IMR-90 (cell line): ENCODE measurements at regions not wholly inside any gene's neighbourhood (a gene's known extent, or its start where the extent isn't known, plus 50 kb on each side); places are given as distances from the start of the nearest gene placed in this dataset.

ENCODE experiments used
- ATAC-seq: fragments of 200-7000 bp; cut with Tn5 transposase; 2 replicates; pipeline ENCODE4 v1.9.1; 2020; ENCODE audit warnings: low read depth, mild to moderate bottlenecking, moderate library complexity
- BruUV-seq: library from RNA; stranded (reverse); fragments of 400-500 nt; replicated peaks from 2 replicates; lab custom pipeline; 2021; lab: Mats Ljungman, UMichigan
- CTCF ChIA-PET: fragments of 300-600 bp; formaldehyde crosslinking; extraction: SDS; loops from one replicate; lab custom pipeline; 2021; ENCODE audit warnings: antibody characterized with exemption; lab: Yijun Ruan, JAX
- POLR2A ChIA-PET: fragments of 300-600 bp; sonication (Branson Sonifier 250); formaldehyde crosslinking; loops from one replicate; lab custom pipeline; 2022; ENCODE audit warnings: antibody characterized with exemption; ENCODE audit not compliant: unreplicated experiment; lab: Charles Lee
- DNase-seq: peaks from one replicate; pipeline ENCODE4 v3.0.0; 2013
- H2AFZ ChIP-seq: replicated peaks from 2 replicates; pipeline ENCODE3; 2013; ENCODE audit warnings: low read length, mild to moderate bottlenecking; ENCODE audit not compliant: poor library complexity
- H2AK5ac ChIP-seq: 2 replicates; pipeline ENCODE4 v1.6.1; 2013; ENCODE audit warnings: low read depth, low read length, inconsistent platforms
- H2AK9ac ChIP-seq: replicated peaks from 2 replicates; pipeline ENCODE3; 2013; ENCODE audit warnings: mild to moderate bottlenecking, low read depth, low read length, moderate library complexity; ENCODE audit not compliant: poor library complexity
- H2BK120ac ChIP-seq: 2 replicates; pipeline ENCODE4 v1.6.1; 2013; ENCODE audit warnings: low read depth, low read length, inconsistent platforms
- H2BK15ac ChIP-seq: 3 replicates; pipeline ENCODE4 v1.6.1; 2013; ENCODE audit warnings: low read depth, low read length, inconsistent platforms
- H2BK20ac ChIP-seq: 2 replicates; pipeline ENCODE4 v1.6.1; 2013; ENCODE audit warnings: low read depth, mild to moderate bottlenecking, inconsistent platforms, low read length, moderate library complexity
- H2BK5ac ChIP-seq: 2 replicates; pipeline ENCODE4 v1.6.1; 2013; ENCODE audit warnings: mild to moderate bottlenecking, low read depth, low read length, inconsistent platforms; ENCODE audit not compliant: poor library complexity, severe bottlenecking
- H3K14ac ChIP-seq: replicated peaks from 2 replicates; pipeline ENCODE4 v1.6.1; 2013; ENCODE audit warnings: low read depth, low read length, inconsistent platforms
- H3K18ac ChIP-seq: 2 replicates; pipeline ENCODE4 v1.6.1; 2013; ENCODE audit warnings: low read depth, low read length, control low read depth
- H3K23ac ChIP-seq: 2 replicates; pipeline ENCODE4 v1.6.1; 2013; ENCODE audit warnings: low read depth, low read length, inconsistent platforms
- H3K27ac ChIP-seq: 2 replicates; pipeline ENCODE4 v1.5.1; 2013; ENCODE audit warnings: mild to moderate bottlenecking, control low read depth, low read length; ENCODE audit not compliant: insufficient read depth
- H3K27me3 ChIP-seq: 2 replicates; pipeline ENCODE4 v1.6.1; 2013; ENCODE audit warnings: low read length; ENCODE audit not compliant: control insufficient read depth, insufficient read depth
- H3K36me3 ChIP-seq: 2 replicates; pipeline ENCODE4 v1.6.1; 2013; ENCODE audit warnings: low read length, mixed read lengths; ENCODE audit not compliant: control insufficient read depth, insufficient read depth
- H3K4ac ChIP-seq: 2 replicates; pipeline ENCODE4 v1.6.1; 2013; ENCODE audit warnings: low read depth, low read length, inconsistent platforms
- H3K4me1 ChIP-seq: 2 replicates; pipeline ENCODE4 v1.6.1; 2013; ENCODE audit warnings: low read length, mixed read lengths; ENCODE audit not compliant: control insufficient read depth, insufficient read depth
- H3K4me2 ChIP-seq: 2 replicates; pipeline ENCODE4 v1.6.1; 2013; ENCODE audit warnings: low read depth, mild to moderate bottlenecking, control low read depth, low read length, moderate library complexity
- H3K4me3 ChIP-seq: 2 replicates; pipeline ENCODE4 v1.5.1; 2013; ENCODE audit warnings: low read depth, mild to moderate bottlenecking, control low read depth, low read length, moderate library complexity; ENCODE audit not compliant: insufficient read depth
- H3K56ac ChIP-seq: 2 replicates; pipeline ENCODE4 v1.6.1; 2013; ENCODE audit warnings: low read length, inconsistent platforms; ENCODE audit not compliant: insufficient read depth; ENCODE audit errors: extremely low read depth
- H3K79me1 ChIP-seq, 2 experiments: 2 replicates each; pipeline ENCODE4 v1.6.1; 2013; ENCODE audit warnings: low read length in 2 of 2, inconsistent platforms in 1 of 2, low read depth in 1 of 2
- H3K9ac ChIP-seq: 2 replicates; pipeline ENCODE4 v1.6.1; 2013; ENCODE audit warnings: low read depth, low read length, control low read depth
- H3K9me1 ChIP-seq: 2 replicates; pipeline ENCODE4 v1.6.1; 2013; ENCODE audit warnings: low read length, inconsistent platforms; ENCODE audit not compliant: insufficient read depth
- H3K9me3 ChIP-seq: 2 replicates; pipeline ENCODE4 v1.6.1; 2013; ENCODE audit warnings: low read length; ENCODE audit not compliant: control insufficient read depth, insufficient read depth
- H4K20me1 ChIP-seq: 2 replicates; pipeline ENCODE4 v1.6.1; 2013; ENCODE audit warnings: low read length, inconsistent platforms; ENCODE audit not compliant: insufficient read depth
- H4K5ac ChIP-seq: 2 replicates; pipeline ENCODE4 v1.6.1; 2013; ENCODE audit warnings: mild to moderate bottlenecking, low read depth, low read length, control low read depth
- H4K8ac ChIP-seq, 2 experiments: 2 replicates each; pipeline ENCODE4 v1.6.1; 2013; ENCODE audit warnings: low read depth in 2 of 2, low read length in 2 of 2, control low read depth in 1 of 2, inconsistent platforms in 1 of 2
- H4K91ac ChIP-seq: 2 replicates; pipeline ENCODE4 v1.6.1; 2013; ENCODE audit warnings: low read depth, low read length, inconsistent platforms; ENCODE audit not compliant: insufficient read depth
- BHLHE40 ChIP-seq: fragments of 150-350 bp; IDR thresholded peaks from 2 replicates; pipeline ENCODE4 v1.6.1; 2016; ENCODE audit warnings: mild to moderate bottlenecking, low read depth, low read length
- CEBPB ChIP-seq: IDR thresholded peaks from 2 replicates; pipeline ENCODE4 v1.6.1; 2012; ENCODE audit warnings: low read depth, low read length, improper control_type of control experiment
- CHD1 ChIP-seq: IDR thresholded peaks from 2 replicates; pipeline ENCODE4 v1.6.1; 2012; ENCODE audit warnings: low read depth, low read length, improper control_type of control experiment
- ELK1 ChIP-seq: fragments of 150-350 bp; IDR thresholded peaks from 2 replicates; pipeline ENCODE4 v1.6.1; 2016; ENCODE audit warnings: low read depth, mild to moderate bottlenecking, low read length, moderate library complexity, borderline replicate concordance
- FOS ChIP-seq: fragments of 150-350 bp; IDR thresholded peaks from 2 replicates; pipeline ENCODE4 v1.6.1; 2016; ENCODE audit warnings: low read depth, low read length
- MAFK ChIP-seq: IDR thresholded peaks from 2 replicates; pipeline ENCODE4 v1.6.1; 2012; ENCODE audit warnings: low read depth, low read length, improper control_type of control experiment
- MAZ ChIP-seq: IDR thresholded peaks from 2 replicates; pipeline ENCODE4 v1.6.1; 2012; ENCODE audit warnings: low read depth, mild to moderate bottlenecking, low read length, improper control_type of control experiment, moderate library complexity, borderline replicate concordance
- MXI1 ChIP-seq: IDR thresholded peaks from 2 replicates; pipeline ENCODE4 v1.6.1; 2012; ENCODE audit warnings: low read depth, mild to moderate bottlenecking, low read length, moderate library complexity, borderline replicate concordance
- NFE2L2 ChIP-seq: fragments of 150-350 bp; IDR thresholded peaks from 2 replicates; pipeline ENCODE4 v1.6.1; 2016; ENCODE audit warnings: low read depth, mild to moderate bottlenecking, low read length
- POLR2A ChIP-seq: IDR thresholded peaks from 2 replicates; pipeline ENCODE4 v1.6.1; 2012; ENCODE audit warnings: mild to moderate bottlenecking, low read depth, low read length
- RAD21 ChIP-seq: IDR thresholded peaks from 2 replicates; pipeline ENCODE4 v1.6.1; 2012; ENCODE audit warnings: low read length, improper control_type of control experiment
- RCOR1 ChIP-seq: IDR thresholded peaks from 2 replicates; pipeline ENCODE4 v1.6.1; 2012; ENCODE audit warnings: mild to moderate bottlenecking, low read length, improper control_type of control experiment; ENCODE audit not compliant: insufficient replicate concordance
- RFX5 ChIP-seq: IDR thresholded peaks from 2 replicates; pipeline ENCODE4 v1.8.0; 2012; ENCODE audit warnings: low read depth, mild to moderate bottlenecking, low read length, moderate library complexity
- SMC3 ChIP-seq: fragments of 150-350 bp; IDR thresholded peaks from 2 replicates; pipeline ENCODE4 v1.6.1; 2016; ENCODE audit warnings: low read depth, mild to moderate bottlenecking, antibody characterized with exemption, low read length, moderate library complexity
- WGBS, 2 experiments: methylation state at CpG; one replicate each; pipeline versions ENCODE4 v1.1.5 to v1.1.7; 2013; ENCODE audit warnings: missing lambda C conversion rate in 2 of 2; ENCODE audit not compliant: insufficient read length in 1 of 2; ENCODE audit errors: extremely low coverage in 2 of 2; 5-methylcytosine and 5-hydroxymethylcytosine counted together
- dilution Hi-C: fragments of 300-500 bp; cut with HindIII; formaldehyde crosslinking; loops from one replicate; pipeline ENCODE4 v1.14.3; 2018; ENCODE audit warnings: low sequenced_read_pairs; ENCODE audit not compliant: unreplicated experiment
- in situ Hi-C: fragments of 300-500 bp; cut with MboI; formaldehyde crosslinking; loops from 3 replicates; pipeline ENCODE4 v1.14.3; 2019; ENCODE audit warnings: low sequenced_read_pairs, inconsistent platforms, mixed read lengths
- intact Hi-C: fragments of 100-400 bp; cut with micrococcal nuclease; formaldehyde crosslinking; loops from 2 replicates; pipeline ENCODE4 v1.10.0; 2022
- TF ChIP-seq, protein P1 (sequence below): fragments of 150-350 bp; IDR thresholded peaks from 2 replicates; pipeline ENCODE4 v1.6.1; 2017; ENCODE audit warnings: mild to moderate bottlenecking, antibody characterized with exemption, low read length, low read depth
- TF ChIP-seq, protein P2 (sequence below): conservative IDR thresholded peaks from 2 replicates; pipeline ENCODE4 v1.5.1; 2012; ENCODE audit warnings: mild to moderate bottlenecking, low read depth, low read length, improper control_type of control experiment

DNA sequence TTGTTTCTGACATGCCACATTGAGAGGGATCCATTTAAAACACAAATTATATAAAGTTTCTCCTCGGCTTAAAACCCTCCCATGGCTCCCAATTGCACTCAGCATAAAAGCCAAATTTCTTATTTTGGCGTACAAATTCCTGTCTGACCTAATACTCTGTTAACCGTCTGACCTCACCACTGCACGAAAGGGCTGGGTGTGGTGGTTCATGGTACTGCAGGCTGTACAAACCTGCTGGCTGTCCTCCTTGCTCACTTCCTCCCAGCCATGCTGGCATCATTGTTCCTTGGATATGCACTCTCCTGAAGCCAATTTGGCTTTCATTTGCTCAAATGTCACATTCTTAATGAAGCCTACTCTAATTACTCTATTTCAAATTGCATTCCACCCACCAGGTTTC lies 301.6 kb upstream of the C16orf82 start:
- ChIA-PET POLR2A (no interaction called here), CTCF (no interaction called here)
- H3K4ac ChIP-seq, result no peak overlapping the region
- no peaks in the 10 kb centered on the region for H3K79me1 ChIP-seq
- H3K9me1 ChIP-seq, result no peaks in the 10 kb centered on the region
- no peak overlapping the region for H2BK5ac ChIP-seq
- H2AK9ac ChIP-seq, result no peak overlapping the region
- no CpG with 5 or more reads among the region's 4 CpGs for WGBS, 2 experiments
- H2BK20ac ChIP-seq, result no peak overlapping the region
- intact Hi-C loops, result no loop called here
- H3K27ac ChIP-seq, result no peak overlapping the region
- H3K9ac ChIP-seq, result no peak overlapping the region
- H4K8ac ChIP-seq, result no peak overlapping the region
- H3K4me1 ChIP-seq, result no peaks in the 10 kb centered on the region
- no peak for TF ChIP-seq CHD1
- TF ChIP-seq SMC3, result no peak
- no peak for TF ChIP-seq RCOR1
- TF ChIP-seq, protein P1, sequence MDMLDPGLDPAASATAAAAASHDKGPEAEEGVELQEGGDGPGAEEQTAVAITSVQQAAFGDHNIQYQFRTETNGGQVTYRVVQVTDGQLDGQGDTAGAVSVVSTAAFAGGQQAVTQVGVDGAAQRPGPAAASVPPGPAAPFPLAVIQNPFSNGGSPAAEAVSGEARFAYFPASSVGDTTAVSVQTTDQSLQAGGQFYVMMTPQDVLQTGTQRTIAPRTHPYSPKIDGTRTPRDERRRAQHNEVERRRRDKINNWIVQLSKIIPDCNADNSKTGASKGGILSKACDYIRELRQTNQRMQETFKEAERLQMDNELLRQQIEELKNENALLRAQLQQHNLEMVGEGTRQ, result no peak
- no peak for TF ChIP-seq RAD21
- no peak for TF ChIP-seq FOS
- TF ChIP-seq ELK1, result no peak
- no peak for TF ChIP-seq NFE2L2
- TF ChIP-seq, protein P2, sequence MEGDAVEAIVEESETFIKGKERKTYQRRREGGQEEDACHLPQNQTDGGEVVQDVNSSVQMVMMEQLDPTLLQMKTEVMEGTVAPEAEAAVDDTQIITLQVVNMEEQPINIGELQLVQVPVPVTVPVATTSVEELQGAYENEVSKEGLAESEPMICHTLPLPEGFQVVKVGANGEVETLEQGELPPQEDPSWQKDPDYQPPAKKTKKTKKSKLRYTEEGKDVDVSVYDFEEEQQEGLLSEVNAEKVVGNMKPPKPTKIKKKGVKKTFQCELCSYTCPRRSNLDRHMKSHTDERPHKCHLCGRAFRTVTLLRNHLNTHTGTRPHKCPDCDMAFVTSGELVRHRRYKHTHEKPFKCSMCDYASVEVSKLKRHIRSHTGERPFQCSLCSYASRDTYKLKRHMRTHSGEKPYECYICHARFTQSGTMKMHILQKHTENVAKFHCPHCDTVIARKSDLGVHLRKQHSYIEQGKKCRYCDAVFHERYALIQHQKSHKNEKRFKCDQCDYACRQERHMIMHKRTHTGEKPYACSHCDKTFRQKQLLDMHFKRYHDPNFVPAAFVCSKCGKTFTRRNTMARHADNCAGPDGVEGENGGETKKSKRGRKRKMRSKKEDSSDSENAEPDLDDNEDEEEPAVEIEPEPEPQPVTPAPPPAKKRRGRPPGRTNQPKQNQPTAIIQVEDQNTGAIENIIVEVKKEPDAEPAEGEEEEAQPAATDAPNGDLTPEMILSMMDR, result no peak
- no peak for TF ChIP-seq RFX5
- no peak for TF ChIP-seq MAZ
- no peak for TF ChIP-seq BHLHE40
- TF ChIP-seq CEBPB, result no peak
- no peak for TF ChIP-seq MAFK
- TF ChIP-seq MXI1, result no peak
- TF ChIP-seq POLR2A, result no peak
- DNase-seq (no peak), ATAC-seq (no peak)
- H2BK120ac ChIP-seq, result no peak overlapping the region
- no peak overlapping the region for H4K91ac ChIP-seq
- H3K14ac ChIP-seq, result no peak overlapping the region
- no peak overlapping the region for H3K56ac ChIP-seq
- no peaks in the 10 kb centered on the region; the same call in 1 of the 2 replicates for H3K9me3 ChIP-seq
- H3K4me2 ChIP-seq, result no peak overlapping the region
- H2AFZ ChIP-seq, result no peak overlapping the region
- no peak overlapping the region for H2AK5ac ChIP-seq
- H3K36me3 ChIP-seq, result no peaks in the 10 kb centered on the region
- H4K20me1 ChIP-seq, result no peaks in the 10 kb centered on the region
- H3K18ac ChIP-seq, result no peak overlapping the region
- no peak overlapping the region for H4K5ac ChIP-seq
- H3K27me3 ChIP-seq, result no peaks in the 10 kb centered on the region
- H3K4me3 ChIP-seq, result no peak overlapping the region
- H3K23ac ChIP-seq, result no peak overlapping the region
- in situ Hi-C loops, result no loop called here
- BruUV-seq, result no TSS peak
- no peak overlapping the region for H2BK15ac ChIP-seq
- dilution Hi-C loops, result no loop called here
